ENCODE measurements at regions not wholly inside any gene's neighbourhood (a gene's known extent, or its start where the extent isn't known, plus 50 kb on each side); places are given as distances from the start of the nearest gene placed in this dataset.

GRCh38 chr18:39666541-39666940 lies 2100.9 kb upstream of the CELF4 start:
- no peak overlapping the region for H3K4me3 Mint-ChIP-seq
- no peaks in the 10 kb centered on the region for H3K27me3 ChIP-seq (ENCODE audit: control insufficient read depth, insufficient read depth, low read length, poor library complexity, severe bottlenecking)
- no peaks in the 10 kb centered on the region for H3K36me3 ChIP-seq (ENCODE audit: control insufficient read depth, insufficient read depth, low read length)
- WGBS, 2 experiments (ENCODE audit: insufficient coverage in 1 of 2, insufficient read length in 1 of 2): 91 to 96% methylated on average over 2 of the region's 2 CpGs
- no peak overlapping the region for H3K27ac ChIP-seq (ENCODE audit: low read depth, low read length)
- H3K9me3 Mint-ChIP-seq: no peaks in the 10 kb centered on the region
- peaks cover 9% of the 10 kb centered on the region for H3K4me1 Mint-ChIP-seq
- H3K27ac Mint-ChIP-seq: no peak overlapping the region
- no peak for TF ChIP-seq CTCF (conservative IDR thresholded peaks at IDR 0.05)
- no peak overlapping the region for H3K9ac ChIP-seq (ENCODE audit: extremely low read depth, low read length, poor library complexity, severe bottlenecking)
- H3K4me3 ChIP-seq (ENCODE audit: low read length): no peak overlapping the region
- H3K27me3 Mint-ChIP-seq (ENCODE audit: insufficient read depth): no peaks in the 10 kb centered on the region
- no peaks in the 10 kb centered on the region for H3K9me3 ChIP-seq (ENCODE audit: control insufficient read depth, low read length)
- H3K36me3 Mint-ChIP-seq (ENCODE audit: low read depth): no peaks in the 10 kb centered on the region
- H3K4me1 ChIP-seq (ENCODE audit: control insufficient read depth, insufficient read depth, low read length): no peaks in the 10 kb centered on the region
- DNase-seq: no peak

- Mint-ChIP-seq H3K4me1 (peaks cover 26% of the 10 kb centered on the region), H3K27me3 (ENCODE audit: insufficient read depth) (no peaks in the 10 kb centered on the region), H3K27ac (no peak overlapping the region), H3K36me3 (ENCODE audit: low read depth) (no peaks in the 10 kb centered on the region), H3K9me3 (peaks cover 9% of the 10 kb centered on the region), H3K4me3 (no peak overlapping the region)
- no peak overlapping the region for H3K27ac ChIP-seq (ENCODE audit: low read depth, low read length)
- H3K4me1 ChIP-seq (ENCODE audit: control insufficient read depth, insufficient read depth, low read length): no peaks in the 10 kb centered on the region
- no peaks in the 10 kb centered on the region for H3K27me3 ChIP-seq (ENCODE audit: control insufficient read depth, insufficient read depth, low read length, poor library complexity, severe bottlenecking)
- no peak for DNase-seq
- H3K4me3 ChIP-seq (ENCODE audit: low read length): no peak overlapping the region
- H3K9me3 ChIP-seq (ENCODE audit: control insufficient read depth, low read length): no peaks in the 10 kb centered on the region
- no peak for TF ChIP-seq CTCF (conservative IDR thresholded peaks at IDR 0.05)
- H3K9ac ChIP-seq (ENCODE audit: extremely low read depth, low read length, poor library complexity, severe bottlenecking): no peak overlapping the region
- 93 to 96% methylated on average over 2 of the region's 2 CpGs for WGBS, 2 experiments (ENCODE audit: insufficient coverage in 1 of 2, insufficient read length in 1 of 2)
- H3K36me3 ChIP-seq (ENCODE audit: control insufficient read depth, insufficient read depth, low read length): no peaks in the 10 kb centered on the region
Measured at GRCh38 chr18:39661856-39662366, 2096.3 kb upstream of the CELF4 start.

DNA sequence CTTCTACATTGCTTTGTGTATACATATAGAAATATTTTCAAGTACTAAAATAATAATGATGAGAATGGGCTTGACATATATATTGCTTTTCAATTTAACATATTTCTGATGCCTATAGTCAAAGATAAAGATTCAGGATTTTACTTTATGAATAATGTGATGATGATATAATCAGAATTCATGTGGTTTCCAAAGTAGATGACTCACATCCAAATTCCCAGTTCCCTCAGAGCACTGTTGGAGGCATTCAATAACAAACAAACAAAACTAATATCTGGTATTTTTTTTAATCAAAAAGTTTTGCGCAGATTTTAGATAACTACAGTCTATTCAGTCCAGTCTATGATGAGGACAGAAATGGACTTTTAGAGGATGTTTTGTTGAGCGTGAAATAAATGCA lies 2094.5 kb upstream of the CELF4 start:
- Mint-ChIP-seq H3K27me3 (ENCODE audit: insufficient read depth) (no peaks in the 10 kb centered on the region), H3K36me3 (ENCODE audit: low read depth) (no peaks in the 10 kb centered on the region), H3K9me3 (peaks cover 9% of the 10 kb centered on the region), H3K27ac (no peak overlapping the region), H3K4me1 (peaks cover 26% of the 10 kb centered on the region), H3K4me3 (no peak overlapping the region)
- Histone ChIP-seq H3K27ac (ENCODE audit: low read depth, low read length) (no peak overlapping the region), H3K27me3 (ENCODE audit: control insufficient read depth, insufficient read depth, low read length, poor library complexity, severe bottlenecking) (no peaks in the 10 kb centered on the region), H3K4me1 (ENCODE audit: control insufficient read depth, insufficient read depth, low read length) (no peaks in the 10 kb centered on the region), H3K9ac (ENCODE audit: extremely low read depth, low read length, poor library complexity, severe bottlenecking) (no peak overlapping the region), H3K9me3 (ENCODE audit: control insufficient read depth, low read length) (no peaks in the 10 kb centered on the region), H3K4me3 (ENCODE audit: low read length) (no peak overlapping the region), H3K36me3 (ENCODE audit: control insufficient read depth, insufficient read depth, low read length) (no peaks in the 10 kb centered on the region)
- DNase-seq: no peak
- 100% methylated on average over 2 of the region's 2 CpGs; no CpG with 5 or more reads in 1 of the 2 experiments for WGBS, 2 experiments (ENCODE audit: insufficient coverage in 1 of 2, insufficient read length in 1 of 2)
- TF ChIP-seq CTCF (conservative IDR thresholded peaks at IDR 0.05): no peak

All from endodermal cell (in vitro differentiated cells).